PC-3 (cell line): ENCODE measurements at regions not wholly inside any gene's neighbourhood (a gene's known extent, or its start where the extent isn't known, plus 50 kb on each side); places are given as distances from the start of the nearest gene placed in this dataset.
"Not testable (repeated sequence)": the region's sequence is repeated elsewhere in the genome, so short reads cannot be mapped to it uniquely, and the experiment has no call there.

Experiments used
- ATAC-seq: fragments of 200-7000 bp; cut with Tn5 transposase; 2 replicates; pipeline ENCODE4 v1.9.1; 2020; ENCODE audit warnings: mild to moderate bottlenecking, moderate library complexity
- BruUV-seq: library from RNA; stranded (reverse); fragments of 400-500 nt; replicated peaks from 2 replicates; lab custom pipeline; 2021; lab: Mats Ljungman, UMichigan
- CTCF ChIA-PET: fragments of 300-600 bp; sonication (Branson Sonifier 250); formaldehyde crosslinking; loops from one replicate; lab custom pipeline; 2022; ENCODE audit warnings: antibody characterized with exemption; lab: Charles Lee
- POLR2A ChIA-PET: fragments of 300-600 bp; sonication (Branson Sonifier 250); formaldehyde crosslinking; loops from one replicate; lab custom pipeline; 2022; ENCODE audit warnings: antibody characterized with exemption; ENCODE audit not compliant: unreplicated experiment; lab: Charles Lee
- DNase-seq: peaks from one replicate; pipeline ENCODE4 v3.0.0-alpha.2; 2015
- H2AFZ ChIP-seq: fragments of 300-600 bp; sonication (generic); 2 replicates; pipeline ENCODE4 v1.6.0; 2016; ENCODE audit warnings: antibody characterized with exemption, low read length
- H3F3A ChIP-seq: fragments of 300-600 bp; sonication (generic); one replicate; pipeline ENCODE4 v1.6.0; 2017; ENCODE audit warnings: antibody characterized with exemption, low read length, control low read depth, mild to moderate bottlenecking; ENCODE audit not compliant: unreplicated experiment
- H3K27ac ChIP-seq: fragments of 300-600 bp; sonication (generic); 2 replicates; pipeline ENCODE4 v1.5.1; 2016; ENCODE audit warnings: mild to moderate bottlenecking, low read length
- H3K27me3 ChIP-seq: fragments of 300-600 bp; sonication (generic); 2 replicates; pipeline ENCODE4 v1.6.1; 2016; ENCODE audit warnings: low read length, mixed read lengths
- H3K36me3 ChIP-seq: fragments of 300-600 bp; sonication (generic); 2 replicates; pipeline ENCODE4 v1.6.1; 2016; ENCODE audit warnings: low read depth, mixed run types, low read length, mixed read lengths
- H3K4me1 ChIP-seq: fragments of 300-600 bp; sonication (generic); 2 replicates; pipeline ENCODE4 v1.5.1; 2016; ENCODE audit warnings: low read length; ENCODE audit not compliant: insufficient read depth
- H3K4me2 ChIP-seq: fragments of 300-600 bp; sonication (generic); 2 replicates; pipeline ENCODE4 v1.6.0; 2016; ENCODE audit warnings: low read length
- H3K4me3 ChIP-seq: fragments of 300-600 bp; sonication (generic); 2 replicates; pipeline ENCODE4 v1.5.1; 2016; ENCODE audit warnings: mild to moderate bottlenecking, low read length, mixed read lengths
- H3K79me2 ChIP-seq: fragments of 300-600 bp; sonication (generic); 2 replicates; pipeline ENCODE4 v1.6.1; 2017; ENCODE audit warnings: low read length, mixed read lengths
- H3K9ac ChIP-seq: fragments of 300-600 bp; sonication (generic); 2 replicates; pipeline ENCODE4 v1.6.0; 2016; ENCODE audit warnings: mild to moderate bottlenecking, low read length
- H3K9me2 ChIP-seq: fragments of 300-600 bp; sonication (generic); replicated peaks from 2 replicates; pipeline ENCODE4 v1.6.1; 2016; ENCODE audit warnings: mixed run types, low read length, mixed read lengths
- H3K9me3 ChIP-seq: fragments of 300-600 bp; sonication (generic); 2 replicates; pipeline ENCODE4 v1.6.1; 2016; ENCODE audit warnings: low read length, mixed read lengths
- H4K20me1 ChIP-seq: fragments of 300-600 bp; sonication (generic); 2 replicates; pipeline ENCODE4 v1.6.1; 2016; ENCODE audit warnings: low read length, mixed read lengths
- CTCF ChIP-seq: fragments of 300-600 bp; sonication (generic); conservative IDR thresholded peaks from 2 replicates; pipeline ENCODE4 v1.5.1; 2017; ENCODE audit warnings: antibody characterized with exemption, low read depth, mild to moderate bottlenecking, low read length
- EZH2 ChIP-seq: fragments of 300-600 bp; sonication (generic); IDR thresholded peaks from one replicate; pipeline ENCODE4 v1.6.1; 2017; ENCODE audit warnings: antibody characterized with exemption, mild to moderate bottlenecking, low read length; ENCODE audit not compliant: unreplicated experiment
- EZH2phosphoT487 ChIP-seq: fragments of 300-600 bp; sonication (generic); IDR thresholded peaks from 2 replicates; pipeline ENCODE4 v1.6.1; 2018; ENCODE audit warnings: mild to moderate bottlenecking, antibody characterized with exemption, low read length, borderline replicate concordance
- intact Hi-C: fragments of 100-400 bp; cut with micrococcal nuclease; formaldehyde crosslinking; loops from 2 replicates; pipeline ENCODE4 v1.9.0; 2023

DNA sequence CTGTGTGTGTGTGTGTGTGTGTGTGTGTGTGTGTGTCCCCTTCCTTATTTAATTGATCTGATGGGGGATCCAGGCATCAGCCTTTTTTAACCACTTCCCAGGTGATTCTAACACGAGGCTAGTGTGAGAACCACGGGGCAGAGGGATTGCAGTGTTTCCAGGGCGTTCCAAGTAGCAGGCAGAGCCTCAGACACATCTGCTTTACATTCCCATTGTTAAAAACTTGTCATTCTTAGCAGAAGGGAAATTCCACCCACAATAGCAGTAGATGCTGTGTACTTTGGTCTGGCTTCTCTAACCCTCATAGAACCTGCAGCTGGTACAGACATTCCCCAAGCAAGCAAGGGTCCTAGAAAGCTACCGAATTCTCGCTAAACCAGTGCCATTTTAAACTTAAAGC, 81.9 kb upstream of the SLC30A5 start:
- H3K4me2 ChIP-seq: no peak overlapping the region
- no peaks in the 10 kb centered on the region for H3K9me3 ChIP-seq
- H3K27ac ChIP-seq: no peak overlapping the region
- TF ChIP-seq CTCF: no peak
- no peak overlapping the region for H3K9ac ChIP-seq
- no peaks in the 10 kb centered on the region for H4K20me1 ChIP-seq
- BruUV-seq: no TSS peak
- no peaks in the 10 kb centered on the region for H3K4me1 ChIP-seq
- H3K9me2 ChIP-seq: no peaks in the 10 kb centered on the region
- H3K27me3 ChIP-seq: peaks cover 10% of the 10 kb centered on the region
- no peak overlapping the region for H3K4me3 ChIP-seq
- no peaks in the 10 kb centered on the region for H3F3A ChIP-seq
- POLR2A ChIA-PET: no interaction called here
- H2AFZ ChIP-seq: no peak overlapping the region
- DNase-seq (no peak), ATAC-seq (no peak)
- intact Hi-C loops: no loop called here
- CTCF ChIA-PET: interaction anchor here (0.6 kb wide), 1 partner anchor 574 kb away, joined by 3 read pairs; no protein-coding TSS in a partner anchor
- H3K36me3 ChIP-seq: no peaks in the 10 kb centered on the region
- H3K79me2 ChIP-seq: no peaks in the 10 kb centered on the region

GRCh38 chr5:69013481-69013880, 80.3 kb upstream of the SLC30A5 start:
- Histone ChIP-seq H3F3A (no peaks in the 10 kb centered on the region), H3K9me3 (no peaks in the 10 kb centered on the region), H2AFZ (no peak overlapping the region), H4K20me1 (no peaks in the 10 kb centered on the region), H3K79me2 (no peaks in the 10 kb centered on the region), H3K9me2 (no peaks in the 10 kb centered on the region), H3K4me3 (no peak overlapping the region), H3K27me3 (peaks cover 10% of the 10 kb centered on the region), H3K4me1 (no peaks in the 10 kb centered on the region), H3K4me2 (no peak overlapping the region), H3K27ac (no peak overlapping the region), H3K9ac (no peak overlapping the region), H3K36me3 (no peaks in the 10 kb centered on the region)
- POLR2A ChIA-PET: no interaction called here
- intact Hi-C loops: no loop called here
- DNase-seq (no peak), ATAC-seq (no peak)
- TF ChIP-seq CTCF (no peak), EZH2phosphoT487 (no peak), EZH2 (no peak)
- CTCF ChIA-PET: no interaction called here
- no TSS peak for BruUV-seq

DNA sequence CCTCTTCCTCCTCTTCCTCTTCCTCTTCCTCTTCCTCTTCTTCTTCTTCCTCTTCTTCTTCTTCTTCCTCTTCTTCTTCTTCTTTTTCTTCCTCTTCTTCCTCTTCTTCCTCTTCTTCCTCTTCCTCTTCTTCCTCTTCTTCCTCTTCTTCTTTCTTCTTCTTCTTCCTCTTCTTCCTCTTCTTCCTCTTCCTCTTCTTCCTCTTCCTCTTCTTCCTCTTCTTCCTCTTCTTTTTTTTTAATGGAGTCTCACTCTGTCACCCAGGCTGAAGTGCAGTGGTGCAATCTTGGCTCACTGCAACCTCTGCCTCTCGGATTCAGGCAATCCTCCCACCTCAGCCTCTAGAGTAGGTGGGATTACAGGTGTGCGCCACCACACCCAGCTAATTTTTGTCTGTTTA, 79.8 kb upstream of the SLC30A5 start:
- H3K27me3 ChIP-seq, POLR2A ChIA-PET, H3K36me3 ChIP-seq, H3K4me1 ChIP-seq, H3F3A ChIP-seq, ATAC-seq, H4K20me1 ChIP-seq, intact Hi-C loops, H3K9ac ChIP-seq, H3K9me2 ChIP-seq, H3K27ac ChIP-seq, DNase-seq, H3K4me3 ChIP-seq, H2AFZ ChIP-seq, H3K79me2 ChIP-seq, H3K4me2 ChIP-seq, BruUV-seq, CTCF ChIA-PET, H3K9me3 ChIP-seq: not testable (repeated sequence)
